ENCODE measurements at regions not wholly inside any gene's neighbourhood (a gene's known extent, or its start where the extent isn't known, plus 50 kb on each side); places are given as distances from the start of the nearest gene placed in this dataset.

- H3K27ac ChIP-seq = no peak overlapping the region
- H3K4me3 ChIP-seq = no peak overlapping the region
- H3K4me1 ChIP-seq (ENCODE audit: insufficient read depth) = no peaks in the 10 kb centered on the region
- no peaks in the 10 kb centered on the region for H3K36me3 ChIP-seq
- DNase-seq = no peak
- no peaks in the 10 kb centered on the region for H3K27me3 ChIP-seq
- no peak for TF ChIP-seq POLR2A (IDR thresholded peaks at IDR 0.05)
- no peak for TF ChIP-seq EP300 (IDR thresholded peaks at IDR 0.05)
- TF ChIP-seq CTCF (IDR thresholded peaks at IDR 0.05) = no peak
- H3K9me3 ChIP-seq = no peaks in the 10 kb centered on the region
- WGBS, 3 donors = 85 to 90% (median 88%) methylated on average over 4 of the region's 4 CpGs
- intact Hi-C loops (cut with DNase I) = no loop called here
Measured at GRCh38 chr2:41119489-41119888, 667.6 kb upstream of the SLC8A1 start.

DNA sequence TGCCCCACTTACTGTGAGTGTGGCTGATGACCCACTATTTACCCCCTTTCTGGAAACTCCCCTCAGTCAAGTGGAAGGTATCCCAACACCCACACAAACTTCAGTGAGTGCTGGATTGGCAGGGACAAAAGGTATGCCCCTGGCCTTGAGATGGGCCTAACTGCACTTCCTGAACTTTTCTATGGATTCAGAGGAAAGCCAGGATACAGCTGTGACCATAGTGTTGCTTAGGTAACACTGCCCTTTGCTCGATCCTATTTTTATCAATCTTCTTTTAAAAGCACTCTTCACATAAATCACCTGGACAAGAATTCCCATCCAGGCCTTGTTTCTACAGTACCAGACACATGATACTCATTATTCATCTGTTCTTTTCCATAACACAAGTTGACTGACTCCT is 671.5 kb upstream of the SLC8A1 start:
- no peak for DNase-seq
- intact Hi-C loops (cut with DNase I) = no loop called here
- WGBS, 3 donors = 24 to 66% (median 48%) methylated on average over 1 of the region's 1 CpG

GRCh38 chr2:41127351-41127750 is 675.5 kb upstream of the SLC8A1 start:
- Histone ChIP-seq H3K27ac (no peak overlapping the region), H3K27me3 (no peaks in the 10 kb centered on the region), H3K9me3 (no peaks in the 10 kb centered on the region), H3K4me3 (no peak overlapping the region), H3K4me1 (ENCODE audit: insufficient read depth) (no peaks in the 10 kb centered on the region), H3K36me3 (no peaks in the 10 kb centered on the region)
- intact Hi-C loops (cut with DNase I) = no loop called here
- 63 to 83% (median 70%) methylated on average over 3 of the region's 3 CpGs for WGBS, 3 donors
- DNase-seq = no peak
- TF ChIP-seq POLR2A (IDR thresholded peaks at IDR 0.05) (no peak), CTCF (IDR thresholded peaks at IDR 0.05) (no peak), EP300 (IDR thresholded peaks at IDR 0.05) (no peak)

More for the DNA sequence above, 671.5 kb upstream of the SLC8A1 start:
- TF ChIP-seq EP300 (IDR thresholded peaks at IDR 0.05) (no peak), POLR2A (IDR thresholded peaks at IDR 0.05) (no peak), CTCF (IDR thresholded peaks at IDR 0.05) (no peak)
- no peak overlapping the region for H3K27ac ChIP-seq
- H3K9me3 ChIP-seq = no peaks in the 10 kb centered on the region
- no peaks in the 10 kb centered on the region for H3K4me1 ChIP-seq (ENCODE audit: insufficient read depth)
- no peaks in the 10 kb centered on the region for H3K36me3 ChIP-seq
- no peaks in the 10 kb centered on the region for H3K27me3 ChIP-seq
- no peak overlapping the region for H3K4me3 ChIP-seq

GRCh38 chr2:41129988-41130387 is 678.1 kb upstream of the SLC8A1 start:
- Histone ChIP-seq H3K36me3 (no peaks in the 10 kb centered on the region), H3K27ac (no peak overlapping the region), H3K9me3 (no peaks in the 10 kb centered on the region), H3K4me1 (ENCODE audit: insufficient read depth) (no peaks in the 10 kb centered on the region), H3K27me3 (no peaks in the 10 kb centered on the region), H3K4me3 (no peak overlapping the region)
- intact Hi-C loops (cut with DNase I) = no loop called here
- no peak for TF ChIP-seq EP300 (IDR thresholded peaks at IDR 0.05)
- TF ChIP-seq CTCF (IDR thresholded peaks at IDR 0.05) = no peak
- no peak for TF ChIP-seq POLR2A (IDR thresholded peaks at IDR 0.05)
- DNase-seq = no peak
- 46 to 50% (median 47%) methylated on average over 3 of the region's 3 CpGs for WGBS, 3 donors

GRCh38 chr2:41137031-41137430 is 685.1 kb upstream of the SLC8A1 start:
- Histone ChIP-seq H3K9me3 (no peaks in the 10 kb centered on the region), H3K27ac (no peak overlapping the region), H3K4me1 (ENCODE audit: insufficient read depth) (peaks cover 3% of the 10 kb centered on the region), H3K4me3 (no peak overlapping the region), H3K27me3 (no peaks in the 10 kb centered on the region), H3K36me3 (no peaks in the 10 kb centered on the region)
- TF ChIP-seq EP300 (IDR thresholded peaks at IDR 0.05) (no peak), POLR2A (IDR thresholded peaks at IDR 0.05) (no peak)
- 0 to 12% (median 4%) methylated on average over 1 of the region's 1 CpG for WGBS, 3 donors
- no peak for DNase-seq
- intact Hi-C loops (cut with DNase I) = no loop called here
